GM23248 (cell line): ENCODE measurements at regions not wholly inside any gene's neighbourhood (a gene's known extent, or its start where the extent isn't known, plus 50 kb on each side); places are given as distances from the start of the nearest gene placed in this dataset.

Experiments
- EZH2 ChIP-seq: fragments of 200-600 bp; sonication (generic); IDR thresholded peaks from 2 replicates; pipeline ENCODE4 v1.6.1; 2018; ENCODE audit warnings: antibody characterized with exemption, mild to moderate bottlenecking; ENCODE audit not compliant: insufficient read depth, poor library complexity, severe bottlenecking
- EZH2phosphoT487 ChIP-seq: fragments of 200-600 bp; sonication (generic); IDR thresholded peaks from 2 replicates; pipeline ENCODE4 v1.6.1; 2018; ENCODE audit warnings: antibody characterized with exemption, moderate library complexity, mild to moderate bottlenecking, low read depth; ENCODE audit not compliant: insufficient read depth

- TF ChIP-seq EZH2 (no peak), EZH2phosphoT487 (no peak)
Observed at GRCh38 chr1:162944974-162945674, 84.1 kb upstream of the CCDC190 start.
